AML-193 (cell line): ENCODE measurements at regions not wholly inside any gene's neighbourhood (a gene's known extent, or its start where the extent isn't known, plus 50 kb on each side); places are given as distances from the start of the nearest gene placed in this dataset.

Experiments
- DNase-seq, 2 experiments: peaks; one replicate each; lab custom pipeline; 2025; lab: John Stamatoyannopoulos, UW

- DNase-seq: no peak
Observed at GRCh38 chr9:23933348-23933747, 107.3 kb upstream of the ELAVL2 start.

DNA sequence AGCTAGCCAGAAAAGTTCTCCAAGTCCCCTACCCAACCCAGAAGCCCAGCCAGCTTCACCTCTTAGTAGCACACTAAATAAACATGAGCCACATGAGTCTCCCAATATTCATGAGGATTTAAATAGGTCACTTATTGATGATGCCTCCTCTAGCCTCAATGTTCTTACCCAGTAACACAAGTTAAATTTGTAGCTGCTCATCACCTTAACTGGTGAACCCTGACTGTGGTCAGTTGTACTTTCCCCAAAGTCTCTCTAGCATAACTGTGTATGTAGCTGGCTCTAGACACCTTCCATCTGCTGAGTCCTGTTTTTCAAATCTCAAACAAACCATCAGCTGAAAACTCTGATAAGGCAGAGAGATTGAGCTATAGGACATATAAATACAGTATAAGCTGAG, 100.3 kb upstream of the ELAVL2 start:
- no peak for DNase-seq

DNA sequence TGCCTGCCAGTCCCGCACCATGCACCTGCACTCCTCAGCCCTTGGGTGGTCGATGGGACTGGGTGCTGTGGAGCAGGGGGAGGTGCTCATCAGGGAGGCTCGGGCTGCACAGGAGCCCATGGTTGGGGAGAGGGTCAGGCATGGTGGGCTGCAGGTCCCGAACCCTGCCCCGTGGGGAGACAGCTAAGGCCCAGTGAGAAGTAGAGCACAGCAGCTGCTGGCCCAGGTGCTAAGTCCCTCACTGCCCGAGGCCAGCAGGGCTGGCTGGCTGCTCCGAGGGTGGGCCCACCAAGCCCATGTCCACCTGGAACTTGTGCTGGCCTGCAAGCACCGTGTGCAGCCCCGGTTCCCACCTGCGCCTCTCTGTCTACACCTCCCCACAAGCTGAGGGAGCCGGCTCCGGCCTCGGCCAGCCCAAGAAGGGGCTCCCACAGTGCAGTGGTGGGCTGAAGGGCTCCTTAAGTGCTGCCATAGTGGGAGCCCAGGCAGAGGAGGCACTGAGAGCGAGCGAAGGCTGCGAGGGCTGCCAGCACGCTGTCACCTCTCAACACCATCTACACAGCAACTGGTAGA, 88.5 kb upstream of the ELAVL2 start:
- DNase-seq: no peak

GRCh38 chr9:23907343-23907742, 81.3 kb upstream of the ELAVL2 start:
- no peak for DNase-seq

DNA sequence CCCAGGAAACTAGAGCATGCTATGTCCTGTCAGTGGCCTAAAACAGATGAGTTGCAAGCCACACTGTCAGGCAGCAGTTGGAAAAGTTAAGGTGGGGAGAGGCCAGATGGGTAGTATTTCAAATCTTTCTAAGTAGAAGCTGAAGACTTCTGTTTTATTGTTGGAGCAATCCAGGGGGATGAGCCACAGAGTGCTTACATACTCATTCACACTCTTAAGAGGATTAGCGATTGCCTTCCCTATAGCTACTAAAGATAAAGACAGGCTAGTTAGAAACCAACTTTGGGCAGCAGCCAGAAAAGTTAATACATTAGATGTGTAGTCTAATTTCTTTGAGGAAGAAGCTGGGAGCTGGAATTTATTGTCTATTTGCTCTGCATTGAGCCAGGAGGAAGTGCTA, 61.7 kb upstream of the ELAVL2 start:
- no peak for DNase-seq
